Effector memory CD8-positive, alpha-beta T cell (primary cell): ENCODE measurements at regions not wholly inside any gene's neighbourhood (a gene's known extent, or its start where the extent isn't known, plus 50 kb on each side); places are given as distances from the start of the nearest gene placed in this dataset.

Experiments
- ATAC-seq: fragments of 150-1000 bp; cut with Tn5 transposase; replicated peaks from 2 replicates; pipeline ENCODE4 v1.10.0; 2021; ENCODE audit warnings: mild to moderate bottlenecking, moderate library complexity
- DNase-seq, 3 experiments: peaks; one replicate each; pipeline ENCODE4 v3.0.0; 2021
- H3K27ac Mint-ChIP-seq, 2 donors: one replicate each; pipeline ENCODE4 v1.8.0; 2022; ENCODE audit warnings: mild to moderate bottlenecking in 2 of 2, mixed read lengths in 2 of 2, moderate library complexity in 2 of 2
- H3K27me3 Mint-ChIP-seq, 2 donors: one replicate each; pipeline ENCODE4 v1.8.0; 2022; ENCODE audit warnings: mixed read lengths in 2 of 2
- H3K36me3 Mint-ChIP-seq: one replicate; pipeline ENCODE4 v1.8.0; 2022; ENCODE audit warnings: mild to moderate bottlenecking, moderate library complexity, mixed read lengths; ENCODE audit not compliant: insufficient read depth
- H3K4me1 Mint-ChIP-seq, 2 donors: one replicate each; pipeline ENCODE4 v1.8.0; 2022; ENCODE audit warnings: low read depth in 2 of 2, mixed read lengths in 2 of 2
- H3K4me3 Mint-ChIP-seq, 2 donors: one replicate each; pipeline ENCODE4 v1.8.0; 2022; ENCODE audit warnings: mild to moderate bottlenecking in 2 of 2, mixed read lengths in 2 of 2, moderate library complexity in 2 of 2
- H3K9me3 Mint-ChIP-seq, 2 donors: one replicate each; pipeline ENCODE4 v1.8.0; 2022; ENCODE audit warnings: mixed read lengths in 2 of 2

DNA sequence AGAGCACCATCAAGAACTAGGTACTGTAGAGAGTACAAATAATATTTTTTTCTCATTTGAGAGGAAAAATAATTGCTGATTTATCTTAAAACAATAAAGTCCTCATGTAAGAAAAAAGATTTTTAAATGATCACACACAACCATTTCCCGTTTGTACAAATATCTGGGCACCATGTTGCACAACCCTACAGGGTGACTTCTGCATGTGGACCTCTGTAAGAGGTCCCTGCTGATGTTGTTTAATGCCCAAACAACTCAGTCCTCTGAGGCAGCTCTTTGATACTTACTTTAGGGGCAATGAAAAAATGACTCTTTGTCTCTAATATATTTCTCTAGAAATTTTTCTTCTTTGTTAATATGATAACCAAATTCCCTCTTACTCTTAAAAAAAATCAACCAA, 168.1 kb upstream of the SATB1 start:
- no peaks in the 10 kb centered on the region for H3K4me1 Mint-ChIP-seq
- peaks cover 0 to under 1% of the 10 kb centered on the region in 2 donors for H3K9me3 Mint-ChIP-seq
- DNase-seq (no peak), ATAC-seq (no peak)
- H3K27ac Mint-ChIP-seq: no peak overlapping the region
- no peaks in the 10 kb centered on the region for H3K27me3 Mint-ChIP-seq
- no peak overlapping the region for H3K4me3 Mint-ChIP-seq
- no peaks in the 10 kb centered on the region for H3K36me3 Mint-ChIP-seq

DNA sequence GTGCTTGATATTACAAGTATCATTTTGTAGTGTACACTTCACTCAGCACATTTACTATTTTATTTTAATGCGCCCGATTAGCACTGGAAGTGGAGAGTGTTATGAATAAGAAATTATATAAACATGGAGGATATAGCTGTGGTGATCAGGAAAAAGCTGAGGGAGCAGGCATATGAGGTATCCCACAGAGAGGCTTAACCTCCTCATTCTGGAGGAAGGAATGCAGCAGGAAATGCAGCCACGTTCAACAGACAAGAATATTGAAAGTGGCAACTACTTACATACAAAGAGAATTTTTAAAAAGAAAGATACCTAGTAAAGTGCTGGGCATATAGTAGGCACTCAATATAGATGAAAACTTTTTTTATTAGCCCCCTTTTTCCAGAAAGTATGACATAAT, 166.0 kb upstream of the SATB1 start:
- H3K27me3 Mint-ChIP-seq: no peaks in the 10 kb centered on the region
- no peaks in the 10 kb centered on the region for H3K36me3 Mint-ChIP-seq
- DNase-seq: no peak
- H3K9me3 Mint-ChIP-seq: no peaks in the 10 kb centered on the region
- H3K27ac Mint-ChIP-seq: no peak overlapping the region
- no peak overlapping the region for H3K4me3 Mint-ChIP-seq
- no peak for ATAC-seq
- H3K4me1 Mint-ChIP-seq: no peaks in the 10 kb centered on the region

- no peaks in the 10 kb centered on the region for H3K27me3 Mint-ChIP-seq
- H3K4me1 Mint-ChIP-seq: no peaks in the 10 kb centered on the region
- H3K9me3 Mint-ChIP-seq: peaks cover 0 to 2% of the 10 kb centered on the region in 2 donors
- DNase-seq: no peak
- H3K36me3 Mint-ChIP-seq: no peaks in the 10 kb centered on the region
- no peak for ATAC-seq
- H3K27ac Mint-ChIP-seq: no peak overlapping the region
- H3K4me3 Mint-ChIP-seq: no peak overlapping the region
Measured at GRCh38 chr3:18586076-18586475, 160.9 kb upstream of the SATB1 start.

- no peaks in the 10 kb centered on the region for H3K36me3 Mint-ChIP-seq
- H3K27ac Mint-ChIP-seq: peak overlapping the region in 1 of 2 donors; percentile 20
- H3K4me3 Mint-ChIP-seq: no peak overlapping the region
- H3K27me3 Mint-ChIP-seq: no peaks in the 10 kb centered on the region
- DNase-seq: no peak
- no peaks in the 10 kb centered on the region for H3K4me1 Mint-ChIP-seq
- H3K9me3 Mint-ChIP-seq: peaks cover 0 to 2% of the 10 kb centered on the region in 2 donors
- ATAC-seq: no peak
Measured at GRCh38 chr3:18585004-18585968, 160.1 kb upstream of the SATB1 start.

GRCh38 chr3:18580268-18580667, 155.1 kb upstream of the SATB1 start:
- ATAC-seq (no peak), DNase-seq (no peak)
- H3K4me3 Mint-ChIP-seq: no peak overlapping the region
- no peaks in the 10 kb centered on the region for H3K36me3 Mint-ChIP-seq
- peaks cover 0 to 2% of the 10 kb centered on the region in 2 donors for H3K9me3 Mint-ChIP-seq
- H3K27me3 Mint-ChIP-seq: no peaks in the 10 kb centered on the region
- H3K27ac Mint-ChIP-seq: no peak overlapping the region
- H3K4me1 Mint-ChIP-seq: peaks cover 0 to 2% of the 10 kb centered on the region in 2 donors

DNA sequence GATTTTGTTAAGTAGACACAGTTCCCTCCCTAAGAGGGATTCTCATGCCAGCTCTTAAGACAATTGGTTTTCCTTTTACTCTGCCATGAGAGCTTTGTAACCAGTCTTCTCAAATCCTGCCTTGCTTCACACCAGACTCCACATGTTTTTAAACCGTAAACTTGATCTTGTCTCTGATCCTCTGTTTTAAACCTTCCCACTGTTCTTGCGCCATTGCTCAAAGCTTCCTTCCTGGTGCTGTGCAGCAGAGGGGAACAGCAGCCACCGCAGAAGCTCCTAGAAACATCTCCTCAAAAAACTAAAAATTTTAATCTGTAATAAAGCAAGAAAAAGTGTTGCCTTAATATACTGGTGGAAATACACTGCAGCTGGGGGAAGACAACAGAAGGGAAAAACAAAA, 154.5 kb upstream of the SATB1 start:
- H3K27me3 Mint-ChIP-seq: no peaks in the 10 kb centered on the region
- DNase-seq (no peak), ATAC-seq (no peak)
- no peak overlapping the region for H3K4me3 Mint-ChIP-seq
- no peak overlapping the region for H3K27ac Mint-ChIP-seq
- peaks cover 0 to 2% of the 10 kb centered on the region in 2 donors for H3K9me3 Mint-ChIP-seq
- peaks cover 0 to 2% of the 10 kb centered on the region in 2 donors for H3K4me1 Mint-ChIP-seq
- no peaks in the 10 kb centered on the region for H3K36me3 Mint-ChIP-seq

DNA sequence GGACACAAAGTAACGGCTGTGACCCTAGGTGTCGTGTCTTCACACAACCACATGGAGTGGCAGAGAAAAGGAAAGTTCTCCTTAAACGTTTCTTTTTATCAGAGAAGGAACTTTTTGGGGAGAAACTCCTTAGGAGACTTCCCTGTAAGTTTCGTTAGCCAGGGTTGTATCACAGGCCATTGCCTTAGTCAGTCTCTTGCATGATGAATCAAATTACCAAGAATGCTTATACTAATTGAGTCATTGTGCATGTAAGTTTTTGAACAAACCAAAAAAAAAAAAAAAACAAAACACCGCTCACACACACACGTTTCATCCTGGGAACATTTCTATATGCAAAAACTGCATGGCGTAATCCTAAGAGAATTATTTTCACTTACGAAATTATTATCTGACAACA, 150.4 kb upstream of the SATB1 start:
- H3K27me3 Mint-ChIP-seq: no peaks in the 10 kb centered on the region
- no peak for ATAC-seq
- H3K27ac Mint-ChIP-seq: no peak overlapping the region
- no peaks in the 10 kb centered on the region for H3K36me3 Mint-ChIP-seq
- H3K4me3 Mint-ChIP-seq: no peak overlapping the region
- peaks cover 0 to 2% of the 10 kb centered on the region in 2 donors for H3K4me1 Mint-ChIP-seq
- DNase-seq: no peak
- H3K9me3 Mint-ChIP-seq: no peaks in the 10 kb centered on the region

GRCh38 chr3:18572809-18573208, 147.7 kb upstream of the SATB1 start:
- Mint-ChIP-seq H3K9me3 (no peaks in the 10 kb centered on the region), H3K4me3 (no peak overlapping the region), H3K36me3 (no peaks in the 10 kb centered on the region), H3K4me1 (peaks cover 0 to 4% of the 10 kb centered on the region in 2 donors), H3K27ac (no peak overlapping the region), H3K27me3 (no peaks in the 10 kb centered on the region)
- ATAC-seq (no peak), DNase-seq (no peak)

GRCh38 chr3:18567293-18567692, 142.2 kb upstream of the SATB1 start:
- no peak overlapping the region for H3K4me3 Mint-ChIP-seq
- H3K4me1 Mint-ChIP-seq: peaks cover 0 to 10% of the 10 kb centered on the region in 2 donors
- DNase-seq: no peak
- H3K9me3 Mint-ChIP-seq: no peaks in the 10 kb centered on the region
- no peaks in the 10 kb centered on the region for H3K36me3 Mint-ChIP-seq
- H3K27me3 Mint-ChIP-seq: no peaks in the 10 kb centered on the region
- no peak for ATAC-seq
- no peak overlapping the region for H3K27ac Mint-ChIP-seq

DNA sequence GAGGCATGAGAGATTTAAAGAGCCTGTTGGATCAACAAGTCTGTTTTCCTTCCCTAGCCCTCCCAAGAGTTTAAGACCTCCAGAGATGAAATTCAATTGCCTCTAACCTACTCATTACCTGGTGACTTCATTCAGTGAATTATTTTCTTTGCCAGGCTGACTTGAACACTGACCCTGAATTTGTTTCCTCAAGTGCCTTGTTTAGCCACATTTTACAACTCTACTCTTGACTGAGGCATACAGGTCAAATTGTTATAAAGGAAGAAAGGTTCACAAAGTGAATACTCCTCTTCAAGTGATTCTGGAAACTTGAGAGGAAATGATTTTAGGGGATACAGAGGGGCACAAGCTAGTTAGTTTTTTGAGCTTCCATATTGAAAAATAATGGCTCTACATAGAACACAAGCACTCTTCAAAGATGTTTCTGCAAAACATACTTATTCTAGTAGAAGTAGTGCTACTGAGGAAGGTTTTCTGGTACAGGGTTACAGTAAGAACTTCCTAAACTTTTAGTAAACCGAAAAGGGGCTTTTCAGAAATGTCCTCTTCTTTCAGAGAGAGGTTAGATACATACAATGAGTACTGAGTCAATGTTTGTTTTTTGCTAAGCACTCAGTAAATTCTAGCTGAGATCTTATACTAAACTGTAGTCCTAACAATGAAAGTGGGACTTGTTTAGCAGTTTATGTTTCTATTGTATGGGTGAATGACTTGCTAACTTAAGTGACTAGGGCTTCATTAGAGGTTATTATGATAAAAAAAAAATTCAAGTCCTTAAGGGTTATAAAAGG, 137.4 kb upstream of the SATB1 start:
- no peak overlapping the region for H3K27ac Mint-ChIP-seq
- no peaks in the 10 kb centered on the region for H3K9me3 Mint-ChIP-seq
- no peaks in the 10 kb centered on the region for H3K36me3 Mint-ChIP-seq
- H3K4me1 Mint-ChIP-seq: peaks cover 8 to 25% of the 10 kb centered on the region in 2 donors
- no peak for ATAC-seq
- no peak for DNase-seq
- H3K27me3 Mint-ChIP-seq: no peaks in the 10 kb centered on the region
- H3K4me3 Mint-ChIP-seq: no peak overlapping the region

DNA sequence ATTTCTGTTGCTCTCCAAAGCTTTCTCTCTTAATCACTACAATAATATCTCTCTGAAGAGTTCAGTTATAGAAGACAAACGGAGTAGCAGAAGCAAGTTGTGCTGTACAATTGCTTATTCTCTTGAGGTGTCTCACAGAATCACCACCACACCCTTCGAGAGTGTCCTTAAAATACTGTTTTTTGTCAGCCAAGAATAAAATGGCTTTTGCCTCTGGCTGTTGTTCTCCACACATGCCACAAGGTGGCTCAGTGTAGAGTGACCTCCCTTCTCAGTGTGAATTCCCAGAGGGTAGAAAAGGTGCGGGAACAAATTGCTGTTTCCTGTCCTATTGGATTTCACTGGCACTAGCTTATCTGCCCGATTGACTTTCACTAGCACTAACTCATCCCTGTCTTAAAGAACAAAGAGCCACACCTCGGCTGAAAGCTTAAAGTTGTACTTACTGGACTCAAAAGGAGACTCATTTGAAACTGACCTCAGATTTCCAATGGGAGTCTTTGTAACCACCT, 134.2 kb upstream of the SATB1 start:
- no peaks in the 10 kb centered on the region for H3K36me3 Mint-ChIP-seq
- ATAC-seq: peak; percentile 61
- peaks cover 9 to 32% of the 10 kb centered on the region in 2 donors for H3K4me1 Mint-ChIP-seq
- no peaks in the 10 kb centered on the region for H3K9me3 Mint-ChIP-seq
- DNase-seq: peak; percentile 11 to 42 (median 24)
- H3K4me3 Mint-ChIP-seq: peak overlapping the region; percentile 32 to 42
- peak overlapping the region; percentile 17 to 59 for H3K27ac Mint-ChIP-seq
- no peaks in the 10 kb centered on the region for H3K27me3 Mint-ChIP-seq

DNA sequence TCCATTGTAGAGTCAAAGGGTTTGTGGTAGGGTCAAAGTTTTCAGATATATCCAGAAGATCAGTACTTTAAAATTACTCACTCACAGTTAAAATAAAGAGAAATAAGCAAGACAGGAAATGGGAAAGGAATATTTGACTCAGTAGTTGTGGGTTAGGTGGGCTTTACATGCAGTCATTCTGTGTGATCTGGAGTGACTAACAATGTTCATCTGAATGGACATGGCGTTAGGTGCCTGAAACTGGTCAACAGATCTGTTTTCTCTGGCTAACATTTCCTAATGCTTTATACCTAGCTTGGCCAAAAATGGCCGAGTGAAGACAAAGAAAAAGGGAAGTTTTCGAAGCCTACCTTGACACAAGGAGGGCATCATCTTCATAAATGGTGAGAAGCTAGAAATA, 133.4 kb upstream of the SATB1 start:
- no peak for DNase-seq
- H3K36me3 Mint-ChIP-seq: no peaks in the 10 kb centered on the region
- H3K9me3 Mint-ChIP-seq: no peaks in the 10 kb centered on the region
- H3K27me3 Mint-ChIP-seq: no peaks in the 10 kb centered on the region
- ATAC-seq: no peak
- H3K4me3 Mint-ChIP-seq: no peak overlapping the region
- peaks cover 9 to 32% of the 10 kb centered on the region in 2 donors for H3K4me1 Mint-ChIP-seq
- H3K27ac Mint-ChIP-seq: no peak overlapping the region

DNA sequence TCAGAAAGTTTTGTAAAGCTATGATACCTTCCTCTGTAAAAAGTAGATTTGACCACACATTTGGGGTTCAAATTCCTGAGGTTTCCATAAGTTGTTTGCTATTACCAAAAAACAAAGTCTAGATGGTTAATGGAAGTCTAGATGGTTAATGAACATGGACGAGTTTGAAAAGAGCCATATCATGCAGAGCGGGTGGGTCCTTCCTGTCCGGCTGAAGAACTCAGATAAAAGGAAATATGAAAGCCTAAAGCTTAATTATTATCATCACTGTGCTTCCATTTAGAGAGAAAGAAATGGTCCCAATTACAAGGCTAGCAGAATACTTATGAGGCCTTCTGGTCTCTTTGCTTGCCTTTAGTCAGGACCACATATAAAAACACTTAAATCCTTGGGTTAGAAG, 132.1 kb upstream of the SATB1 start:
- H3K36me3 Mint-ChIP-seq: no peaks in the 10 kb centered on the region
- DNase-seq (no peak), ATAC-seq (no peak)
- H3K27ac Mint-ChIP-seq: peak overlapping the region in 1 of 2 donors; percentile 45
- H3K9me3 Mint-ChIP-seq: no peaks in the 10 kb centered on the region
- no peaks in the 10 kb centered on the region for H3K27me3 Mint-ChIP-seq
- H3K4me1 Mint-ChIP-seq: peaks cover 9 to 32% of the 10 kb centered on the region in 2 donors
- H3K4me3 Mint-ChIP-seq: no peak overlapping the region
